ENCODE measurements at regions not wholly inside any gene's neighbourhood (a gene's known extent, or its start where the extent isn't known, plus 50 kb on each side); places are given as distances from the start of the nearest gene placed in this dataset.
A peak's percentile ranks its signal among the peaks of the same experiment; 100 is the strongest.

- ChIA-PET CTCF (no interaction called here), POLR2A (no interaction called here)
- Mint-ChIP-seq H3K27ac (no peak overlapping the region), H3K4me3 (no peak overlapping the region), H3K36me3 (no peaks in the 10 kb centered on the region), H3K9me3 (no peaks in the 10 kb centered on the region), H3K27me3 (ENCODE audit: low read depth) (no peaks in the 10 kb centered on the region), H3K4me1 (peaks cover 17% of the 10 kb centered on the region)
- ATAC-seq: peak; percentile 78
- TF ChIP-seq KAT7 (CRISPR knock-in tag; IDR thresholded peaks at IDR 0.05; ENCODE audit: borderline replicate concordance) (no peak), ZNF263 (CRISPR knock-in tag; IDR thresholded peaks at IDR 0.05; ENCODE audit: low read depth) (no peak), USF1 (CRISPR knock-in tag; IDR thresholded peaks at IDR 0.05) (no peak), PRRX2 (CRISPR knock-in tag; IDR thresholded peaks at IDR 0.05) (no peak), ATF6 (CRISPR knock-in tag; IDR thresholded peaks at IDR 0.05) (no peak), AR (CRISPR knock-in tag; IDR thresholded peaks at IDR 0.05) (no peak), NR2C2 (CRISPR knock-in tag; IDR thresholded peaks at IDR 0.05) (no peak), GTF2I (CRISPR knock-in tag; conservative IDR thresholded peaks at IDR 0.05) (no peak), TP53 (CRISPR knock-in tag; IDR thresholded peaks at IDR 0.05) (no peak), USF2 (CRISPR knock-in tag; IDR thresholded peaks at IDR 0.05) (no peak), OVOL2 (CRISPR knock-in tag; IDR thresholded peaks at IDR 0.05; ENCODE audit: borderline replicate concordance) (no peak), CBFB (CRISPR knock-in tag; IDR thresholded peaks at IDR 0.05; ENCODE audit: low read depth) (no peak), JAZF1 (CRISPR knock-in tag; IDR thresholded peaks at IDR 0.05) (no peak), ZBTB21 (CRISPR knock-in tag; IDR thresholded peaks at IDR 0.05; ENCODE audit: borderline replicate concordance) (no peak), AFF4 (CRISPR knock-in tag; IDR thresholded peaks at IDR 0.05; ENCODE audit: borderline replicate concordance) (no peak), CREB1 (CRISPR knock-in tag; IDR thresholded peaks at IDR 0.05) (no peak), TEAD1 (CRISPR knock-in tag; IDR thresholded peaks at IDR 0.05) (no peak), FOXJ3 (CRISPR knock-in tag; IDR thresholded peaks at IDR 0.05; ENCODE audit: borderline replicate concordance) (no peak), ZSCAN18 (CRISPR knock-in tag; IDR thresholded peaks at IDR 0.05) (no peak)
- DNase-seq (ENCODE audit: low spot score): no peak
Measured at GRCh38 chr1:213452501-213452900, 401.5 kb downstream of the RPS6KC1 start.
